ENCODE measurements at regions not wholly inside any gene's neighbourhood (a gene's known extent, or its start where the extent isn't known, plus 50 kb on each side); places are given as distances from the start of the nearest gene placed in this dataset.
"Not testable (repeated sequence)": the region's sequence is repeated elsewhere in the genome, so short reads cannot be mapped to it uniquely, and the experiment has no call there.

- DNase-seq (ENCODE audit: low read depth), result no peak
These were observed 668.9 kb downstream of the SLC6A15 start for GRCh38 chr12:84243686-84244085.

GRCh38 chr12:84222841-84223240 lies 689.8 kb downstream of the SLC6A15 start:
- DNase-seq (ENCODE audit: low read depth), result no peak

GRCh38 chr12:84218406-84218805 lies 694.2 kb downstream of the SLC6A15 start:
- no peak for DNase-seq (ENCODE audit: low read depth)

- DNase-seq (ENCODE audit: low read depth), result no peak
These were observed 710.6 kb downstream of the SLC6A15 start for GRCh38 chr12:84201976-84202375.

GRCh38 chr12:84198294-84198946 lies 714.2 kb downstream of the SLC6A15 start:
- no peak for DNase-seq (ENCODE audit: low read depth)

GRCh38 chr12:84191779-84192178 lies 720.8 kb downstream of the SLC6A15 start:
- no peak for DNase-seq (ENCODE audit: low read depth)

GRCh38 chr12:84186433-84186832 lies 726.2 kb downstream of the SLC6A15 start:
- DNase-seq (ENCODE audit: low read depth), result no peak

GRCh38 chr12:84183576-84183975 lies 729.0 kb downstream of the SLC6A15 start:
- no peak for DNase-seq (ENCODE audit: low read depth)

- DNase-seq (ENCODE audit: low read depth), result no peak
These were observed 738.5 kb downstream of the SLC6A15 start for GRCh38 chr12:84174115-84174514.

GRCh38 chr12:84172823-84173424 lies 739.7 kb downstream of the SLC6A15 start:
- no peak for DNase-seq (ENCODE audit: low read depth)

GRCh38 chr12:84166812-84167211 lies 745.8 kb downstream of the SLC6A15 start:
- DNase-seq (ENCODE audit: low read depth), result no peak

GRCh38 chr12:84165998-84166571 lies 746.5 kb downstream of the SLC6A15 start:
- no peak for DNase-seq (ENCODE audit: low read depth)

GRCh38 chr12:84161296-84161695 lies 751.3 kb downstream of the SLC6A15 start:
- no peak for DNase-seq (ENCODE audit: low read depth)

GRCh38 chr12:84159260-84159659 lies 753.3 kb downstream of the SLC6A15 start:
- DNase-seq (ENCODE audit: low read depth), result no peak

GRCh38 chr12:84157170-84157569 lies 755.4 kb downstream of the SLC6A15 start:
- no peak for DNase-seq (ENCODE audit: low read depth)

- not testable (repeated sequence) for DNase-seq (ENCODE audit: low read depth)
These were observed 757.3 kb downstream of the SLC6A15 start for GRCh38 chr12:84154991-84155930.

GRCh38 chr12:84154439-84154990 lies 758.1 kb downstream of the SLC6A15 start:
- DNase-seq (ENCODE audit: low read depth), result not testable (repeated sequence)

- DNase-seq (ENCODE audit: low read depth), result no peak
These were observed 762.4 kb downstream of the SLC6A15 start for GRCh38 chr12:84150201-84150600.

GRCh38 chr12:84148335-84148734 lies 764.3 kb downstream of the SLC6A15 start:
- DNase-seq (ENCODE audit: low read depth), result no peak

GRCh38 chr12:84136862-84137367 lies 775.7 kb downstream of the SLC6A15 start:
- no peak for DNase-seq (ENCODE audit: low read depth)

- no peak for DNase-seq (ENCODE audit: low read depth)
These were observed 776.9 kb downstream of the SLC6A15 start for GRCh38 chr12:84135586-84136279.

Measured in activated T-cell treated with anti-CD3 and anti-CD28 coated beads for 48 hours (primary cell).